GM12874 (cell line): ENCODE measurements at regions not wholly inside any gene's neighbourhood (a gene's known extent, or its start where the extent isn't known, plus 50 kb on each side); places are given as distances from the start of the nearest gene placed in this dataset.

Source experiments
- TF ChIP-seq, protein P1 (sequence below): IDR thresholded peaks from 2 replicates; pipeline ENCODE4 v1.5.1; 2011; ENCODE audit warnings: low read depth, mild to moderate bottlenecking, control low read depth, low read length, moderate library complexity; ENCODE audit not compliant: insufficient read depth

DNA sequence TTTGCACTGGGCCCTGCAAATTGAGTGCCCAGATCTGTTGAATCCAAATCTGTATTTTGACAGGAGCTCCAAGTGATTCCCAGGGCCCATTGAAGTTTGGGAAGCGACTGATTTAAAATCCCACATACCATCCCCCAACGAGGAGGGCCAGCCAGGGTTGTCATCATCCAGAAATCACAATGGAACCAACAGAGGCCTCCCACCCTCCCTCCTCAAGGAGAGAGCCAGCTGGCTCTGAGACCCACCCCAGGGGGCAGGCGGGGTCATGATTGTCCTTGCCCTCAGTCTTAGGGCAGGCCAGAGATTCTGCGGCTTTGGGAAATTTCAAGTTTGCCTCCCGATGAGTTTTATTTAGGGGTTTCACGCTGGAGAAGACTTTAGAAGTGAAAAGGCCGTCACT, 358.2 kb downstream of the MN1 start:
- TF ChIP-seq, protein P1, sequence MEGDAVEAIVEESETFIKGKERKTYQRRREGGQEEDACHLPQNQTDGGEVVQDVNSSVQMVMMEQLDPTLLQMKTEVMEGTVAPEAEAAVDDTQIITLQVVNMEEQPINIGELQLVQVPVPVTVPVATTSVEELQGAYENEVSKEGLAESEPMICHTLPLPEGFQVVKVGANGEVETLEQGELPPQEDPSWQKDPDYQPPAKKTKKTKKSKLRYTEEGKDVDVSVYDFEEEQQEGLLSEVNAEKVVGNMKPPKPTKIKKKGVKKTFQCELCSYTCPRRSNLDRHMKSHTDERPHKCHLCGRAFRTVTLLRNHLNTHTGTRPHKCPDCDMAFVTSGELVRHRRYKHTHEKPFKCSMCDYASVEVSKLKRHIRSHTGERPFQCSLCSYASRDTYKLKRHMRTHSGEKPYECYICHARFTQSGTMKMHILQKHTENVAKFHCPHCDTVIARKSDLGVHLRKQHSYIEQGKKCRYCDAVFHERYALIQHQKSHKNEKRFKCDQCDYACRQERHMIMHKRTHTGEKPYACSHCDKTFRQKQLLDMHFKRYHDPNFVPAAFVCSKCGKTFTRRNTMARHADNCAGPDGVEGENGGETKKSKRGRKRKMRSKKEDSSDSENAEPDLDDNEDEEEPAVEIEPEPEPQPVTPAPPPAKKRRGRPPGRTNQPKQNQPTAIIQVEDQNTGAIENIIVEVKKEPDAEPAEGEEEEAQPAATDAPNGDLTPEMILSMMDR: no peak

DNA sequence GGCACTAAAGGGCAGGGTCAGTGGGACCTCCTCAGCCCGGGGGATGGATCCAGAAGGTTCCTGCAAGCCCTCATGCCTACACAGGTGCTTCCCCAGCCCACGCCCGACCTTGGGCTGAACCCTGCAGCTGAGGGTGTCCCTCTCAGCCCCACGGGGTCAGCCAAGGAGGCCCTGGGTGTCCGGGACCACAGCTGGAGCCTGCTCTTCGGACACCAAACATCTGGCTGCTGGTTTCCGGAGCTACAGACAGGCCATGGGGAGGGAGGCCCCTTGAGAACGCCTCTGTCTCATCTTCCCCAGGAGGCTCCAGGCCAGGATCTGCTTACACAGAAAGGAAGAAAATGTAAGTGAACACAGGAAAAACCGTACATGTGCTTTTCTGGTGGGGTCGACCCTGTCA, 355.7 kb downstream of the MN1 start:
- TF ChIP-seq, protein P1: no peak

DNA sequence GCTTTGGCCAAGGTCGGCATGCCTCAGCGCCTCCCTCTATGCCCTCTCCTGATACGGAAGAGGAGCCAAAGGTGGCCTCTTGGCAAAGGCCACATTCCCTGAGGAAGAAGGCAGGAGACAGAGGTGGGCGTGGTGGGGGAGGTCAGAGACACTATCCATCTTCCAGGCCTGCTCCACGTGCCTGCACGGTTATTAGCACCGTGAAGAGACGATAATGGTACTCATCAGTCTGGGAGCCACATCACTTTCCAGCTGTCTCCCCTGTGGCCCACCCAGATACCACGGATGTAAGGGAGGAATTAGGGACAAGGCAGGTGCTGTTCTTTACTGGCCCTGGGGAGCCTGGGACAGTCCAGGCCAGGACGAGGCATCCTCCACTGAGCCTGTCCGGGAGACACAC, 354.3 kb downstream of the MN1 start:
- TF ChIP-seq, protein P1: no peak

DNA sequence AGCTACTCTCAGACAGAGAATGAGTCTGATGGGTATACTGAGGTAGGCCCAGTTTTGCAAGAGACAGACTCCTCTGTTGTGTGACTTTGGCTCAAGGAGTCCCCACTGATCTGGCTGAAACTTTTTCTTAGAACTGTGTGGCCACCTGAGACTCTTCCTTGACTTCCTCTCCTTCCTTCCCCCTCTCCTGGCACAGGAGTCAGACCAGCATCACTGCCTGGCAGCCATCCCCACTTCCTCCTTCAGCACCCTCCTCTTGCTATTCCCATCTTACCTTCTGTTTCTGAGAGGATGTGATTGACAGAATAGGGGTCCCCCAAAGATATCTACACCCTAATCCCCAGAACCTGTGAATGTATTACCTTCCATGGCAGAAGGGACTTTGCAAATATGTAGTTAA, 351.1 kb downstream of the MN1 start:
- TF ChIP-seq, protein P1: no peak

DNA sequence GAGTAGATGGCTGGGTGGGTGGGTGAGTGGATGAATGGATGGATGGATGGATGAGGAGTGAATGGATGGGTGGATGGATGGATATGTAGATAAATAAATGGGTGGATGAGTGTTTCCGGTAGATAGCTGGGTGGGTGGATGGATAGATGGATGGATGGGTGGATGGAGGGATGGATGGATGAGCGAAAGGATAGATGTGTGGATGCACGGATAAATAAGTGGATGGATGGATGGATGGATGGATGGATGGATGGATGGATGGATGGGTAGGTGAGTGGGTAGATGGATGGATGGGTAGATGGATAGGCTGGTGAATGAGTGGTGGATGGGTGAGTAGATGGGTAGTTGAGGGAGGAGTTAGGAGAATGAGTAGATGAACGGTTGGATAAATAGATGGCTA, 349.3 kb downstream of the MN1 start:
- TF ChIP-seq, protein P1: no peak

DNA sequence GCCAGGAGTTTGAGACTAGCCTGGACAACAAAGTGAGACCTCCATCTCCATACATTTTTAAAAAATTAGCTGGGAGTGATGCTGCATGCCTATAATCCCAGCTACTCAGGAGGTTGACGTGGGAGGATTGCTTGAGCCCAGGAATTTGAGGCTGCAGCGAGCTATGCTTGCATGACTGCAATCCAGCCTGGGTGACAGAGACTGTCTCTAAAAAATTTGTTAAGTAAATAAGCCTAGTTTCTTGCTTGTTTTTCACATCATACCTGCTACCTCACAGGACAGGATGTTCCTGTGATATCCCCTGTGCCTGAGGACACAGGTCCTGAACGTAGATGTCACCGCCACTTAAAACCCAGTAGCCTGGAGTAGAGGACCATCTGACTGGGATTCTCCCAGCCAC, 348.6 kb downstream of the MN1 start:
- TF ChIP-seq, protein P1: no peak

DNA sequence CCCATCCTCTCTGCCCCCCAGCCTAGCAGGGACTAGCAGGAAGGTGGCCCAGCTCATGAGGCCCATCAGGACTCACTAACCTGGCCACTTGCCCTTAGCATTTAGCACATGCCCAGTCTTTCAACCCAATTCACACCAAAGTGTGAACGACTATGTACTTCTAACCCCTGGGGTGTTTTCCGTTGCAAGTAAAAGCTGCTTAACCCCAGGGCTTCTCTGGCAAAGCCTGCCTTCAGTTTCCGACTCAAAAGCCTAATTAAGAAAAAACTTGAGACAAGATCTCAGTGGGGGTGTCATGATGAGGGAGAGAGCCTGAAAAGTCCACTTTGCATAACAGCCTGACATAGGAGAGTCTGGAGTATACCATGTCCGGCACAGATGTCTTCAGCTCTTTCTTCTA, 347.8 kb downstream of the MN1 start:
- TF ChIP-seq, protein P1: no peak
